ENCODE measurements at regions not wholly inside any gene's neighbourhood (a gene's known extent, or its start where the extent isn't known, plus 50 kb on each side); places are given as distances from the start of the nearest gene placed in this dataset.

DNA sequence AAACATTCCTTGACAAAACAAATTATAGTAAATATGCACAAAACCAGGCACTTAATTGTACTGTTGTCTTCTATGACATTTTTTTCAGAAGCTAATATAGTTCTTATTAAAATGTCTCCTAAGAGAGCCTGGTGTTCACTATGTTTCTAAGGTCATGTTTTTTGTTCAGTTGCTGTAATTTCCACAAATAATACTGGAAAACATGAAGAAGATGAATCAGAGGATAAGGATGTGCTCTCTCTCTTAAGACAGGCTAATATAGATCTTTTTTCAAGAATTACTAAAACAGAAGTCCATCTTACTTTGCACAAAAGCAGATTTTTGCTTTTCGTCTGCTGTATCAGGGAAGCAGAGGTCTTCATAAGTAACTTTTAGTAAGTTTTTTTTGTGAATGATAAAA, 823.0 kb upstream of the NECTIN3 start:
- Histone ChIP-seq H3K9me2 (ENCODE audit: insufficient read depth, low read length) (no peaks in the 10 kb centered on the region), H3K79me2 (replicated peaks; ENCODE audit: insufficient read depth, low read length) (no peaks in the 10 kb centered on the region), H4K20me1 (ENCODE audit: insufficient read depth) (no peaks in the 10 kb centered on the region), H3K4me2 (ENCODE audit: low read length) (no peak overlapping the region), H3K27ac (ENCODE audit: low read length) (no peak overlapping the region), H3K9ac (ENCODE audit: low read length) (no peak overlapping the region), H3K27me3 (ENCODE audit: insufficient read depth, low read depth, low read length) (no peaks in the 10 kb centered on the region), H3K4me3 (ENCODE audit: low read length) (no peak overlapping the region), H3K9me3 (ENCODE audit: low read length) (no peaks in the 10 kb centered on the region), H3K36me3 (ENCODE audit: insufficient read depth, low read length) (no peaks in the 10 kb centered on the region), H3F3A (ENCODE audit: insufficient read depth, low read length, poor library complexity, severe bottlenecking) (no peaks in the 10 kb centered on the region), H2AFZ (ENCODE audit: low read depth, low read length) (no peak overlapping the region)
- no peak for TF ChIP-seq TAF1 (IDR thresholded peaks at IDR 0.05; ENCODE audit: low read depth)
- TF ChIP-seq MXI1 (conservative IDR thresholded peaks at IDR 0.05; ENCODE audit: poor library complexity, severe bottlenecking), result no peak
- TF ChIP-seq POLR2AphosphoS5 (IDR thresholded peaks at IDR 0.05), result no peak
- TF ChIP-seq RAD21 (conservative IDR thresholded peaks at IDR 0.05), result no peak
- no peak for TF ChIP-seq EP300 (conservative IDR thresholded peaks at IDR 0.05; ENCODE audit: poor library complexity, severe bottlenecking)
- TF ChIP-seq, protein P1, sequence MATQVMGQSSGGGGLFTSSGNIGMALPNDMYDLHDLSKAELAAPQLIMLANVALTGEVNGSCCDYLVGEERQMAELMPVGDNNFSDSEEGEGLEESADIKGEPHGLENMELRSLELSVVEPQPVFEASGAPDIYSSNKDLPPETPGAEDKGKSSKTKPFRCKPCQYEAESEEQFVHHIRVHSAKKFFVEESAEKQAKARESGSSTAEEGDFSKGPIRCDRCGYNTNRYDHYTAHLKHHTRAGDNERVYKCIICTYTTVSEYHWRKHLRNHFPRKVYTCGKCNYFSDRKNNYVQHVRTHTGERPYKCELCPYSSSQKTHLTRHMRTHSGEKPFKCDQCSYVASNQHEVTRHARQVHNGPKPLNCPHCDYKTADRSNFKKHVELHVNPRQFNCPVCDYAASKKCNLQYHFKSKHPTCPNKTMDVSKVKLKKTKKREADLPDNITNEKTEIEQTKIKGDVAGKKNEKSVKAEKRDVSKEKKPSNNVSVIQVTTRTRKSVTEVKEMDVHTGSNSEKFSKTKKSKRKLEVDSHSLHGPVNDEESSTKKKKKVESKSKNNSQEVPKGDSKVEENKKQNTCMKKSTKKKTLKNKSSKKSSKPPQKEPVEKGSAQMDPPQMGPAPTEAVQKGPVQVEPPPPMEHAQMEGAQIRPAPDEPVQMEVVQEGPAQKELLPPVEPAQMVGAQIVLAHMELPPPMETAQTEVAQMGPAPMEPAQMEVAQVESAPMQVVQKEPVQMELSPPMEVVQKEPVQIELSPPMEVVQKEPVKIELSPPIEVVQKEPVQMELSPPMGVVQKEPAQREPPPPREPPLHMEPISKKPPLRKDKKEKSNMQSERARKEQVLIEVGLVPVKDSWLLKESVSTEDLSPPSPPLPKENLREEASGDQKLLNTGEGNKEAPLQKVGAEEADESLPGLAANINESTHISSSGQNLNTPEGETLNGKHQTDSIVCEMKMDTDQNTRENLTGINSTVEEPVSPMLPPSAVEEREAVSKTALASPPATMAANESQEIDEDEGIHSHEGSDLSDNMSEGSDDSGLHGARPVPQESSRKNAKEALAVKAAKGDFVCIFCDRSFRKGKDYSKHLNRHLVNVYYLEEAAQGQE (IDR thresholded peaks at IDR 0.05; ENCODE audit: borderline replicate concordance), result no peak
- no peak for TF ChIP-seq EZH2 (IDR thresholded peaks at IDR 0.05; ENCODE audit: borderline replicate concordance, insufficient read depth, low read length, poor library complexity, severe bottlenecking)
- no peak for TF ChIP-seq SMC3 (conservative IDR thresholded peaks at IDR 0.05; ENCODE audit: poor library complexity)
- TF ChIP-seq, protein P2, sequence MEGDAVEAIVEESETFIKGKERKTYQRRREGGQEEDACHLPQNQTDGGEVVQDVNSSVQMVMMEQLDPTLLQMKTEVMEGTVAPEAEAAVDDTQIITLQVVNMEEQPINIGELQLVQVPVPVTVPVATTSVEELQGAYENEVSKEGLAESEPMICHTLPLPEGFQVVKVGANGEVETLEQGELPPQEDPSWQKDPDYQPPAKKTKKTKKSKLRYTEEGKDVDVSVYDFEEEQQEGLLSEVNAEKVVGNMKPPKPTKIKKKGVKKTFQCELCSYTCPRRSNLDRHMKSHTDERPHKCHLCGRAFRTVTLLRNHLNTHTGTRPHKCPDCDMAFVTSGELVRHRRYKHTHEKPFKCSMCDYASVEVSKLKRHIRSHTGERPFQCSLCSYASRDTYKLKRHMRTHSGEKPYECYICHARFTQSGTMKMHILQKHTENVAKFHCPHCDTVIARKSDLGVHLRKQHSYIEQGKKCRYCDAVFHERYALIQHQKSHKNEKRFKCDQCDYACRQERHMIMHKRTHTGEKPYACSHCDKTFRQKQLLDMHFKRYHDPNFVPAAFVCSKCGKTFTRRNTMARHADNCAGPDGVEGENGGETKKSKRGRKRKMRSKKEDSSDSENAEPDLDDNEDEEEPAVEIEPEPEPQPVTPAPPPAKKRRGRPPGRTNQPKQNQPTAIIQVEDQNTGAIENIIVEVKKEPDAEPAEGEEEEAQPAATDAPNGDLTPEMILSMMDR (IDR thresholded peaks at IDR 0.05; ENCODE audit: poor library complexity, severe bottlenecking), result no peak

DNA sequence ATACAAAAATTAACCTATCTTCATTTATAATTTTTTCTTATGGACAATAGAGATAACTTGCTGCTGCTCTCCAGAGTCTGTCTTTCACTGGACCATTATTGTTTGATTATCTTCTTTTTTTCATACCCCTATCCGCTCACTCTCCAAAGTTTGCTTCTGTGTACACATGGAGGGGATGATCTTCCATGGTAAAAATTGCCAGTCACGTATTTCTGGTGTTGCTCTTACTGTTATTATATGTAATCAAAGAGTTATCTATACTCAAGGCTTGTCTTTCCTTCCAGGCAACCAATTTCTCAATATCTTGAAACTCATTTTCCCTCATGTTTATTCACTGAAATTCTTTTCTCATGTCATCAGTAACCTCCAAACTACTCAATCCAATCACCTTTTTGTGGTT, 817.8 kb upstream of the NECTIN3 start:
- H4K20me1 ChIP-seq (ENCODE audit: insufficient read depth), result no peaks in the 10 kb centered on the region
- H3K4me2 ChIP-seq (ENCODE audit: low read length), result no peak overlapping the region
- H3F3A ChIP-seq (ENCODE audit: insufficient read depth, low read length, poor library complexity, severe bottlenecking), result no peaks in the 10 kb centered on the region
- TF ChIP-seq TAF1 (IDR thresholded peaks at IDR 0.05; ENCODE audit: low read depth) (no peak), SMC3 (conservative IDR thresholded peaks at IDR 0.05; ENCODE audit: poor library complexity) (no peak)
- no peaks in the 10 kb centered on the region for H3K9me2 ChIP-seq (ENCODE audit: insufficient read depth, low read length)
- H3K27ac ChIP-seq (ENCODE audit: low read length), result no peak overlapping the region
- no peaks in the 10 kb centered on the region for H3K36me3 ChIP-seq (ENCODE audit: insufficient read depth, low read length)
- H3K4me3 ChIP-seq (ENCODE audit: low read length), result no peak overlapping the region
- H2AFZ ChIP-seq (ENCODE audit: low read depth, low read length), result no peak overlapping the region
- H3K9ac ChIP-seq (ENCODE audit: low read length), result no peak overlapping the region
- H3K27me3 ChIP-seq (ENCODE audit: insufficient read depth, low read depth, low read length), result no peaks in the 10 kb centered on the region
- H3K9me3 ChIP-seq (ENCODE audit: low read length), result no peaks in the 10 kb centered on the region
- no peaks in the 10 kb centered on the region for H3K79me2 ChIP-seq (replicated peaks; ENCODE audit: insufficient read depth, low read length)

DNA sequence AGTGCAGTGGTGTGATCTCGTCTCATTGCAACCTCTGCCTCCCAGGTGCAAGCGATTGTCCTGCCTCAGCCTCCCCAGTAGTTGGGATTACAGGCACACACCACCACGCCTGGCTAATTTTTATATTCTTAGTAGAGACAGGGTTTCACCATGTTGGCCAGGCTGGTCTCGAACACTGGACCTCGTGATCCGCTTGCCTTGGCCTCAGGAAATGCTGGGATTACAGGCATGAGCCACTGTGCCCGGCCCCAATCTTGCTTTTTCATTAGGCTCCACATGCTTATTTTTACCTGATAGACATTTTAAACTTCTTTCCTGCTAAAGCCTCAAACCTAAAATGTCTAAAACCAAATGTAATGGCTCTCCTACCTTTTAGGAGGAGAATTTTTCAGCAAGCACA, 817.0 kb upstream of the NECTIN3 start:
- Histone ChIP-seq H3F3A (ENCODE audit: insufficient read depth, low read length, poor library complexity, severe bottlenecking) (no peaks in the 10 kb centered on the region), H3K4me3 (ENCODE audit: low read length) (no peak overlapping the region), H3K27ac (ENCODE audit: low read length) (no peak overlapping the region), H3K9me3 (ENCODE audit: low read length) (no peaks in the 10 kb centered on the region), H3K79me2 (replicated peaks; ENCODE audit: insufficient read depth, low read length) (no peaks in the 10 kb centered on the region), H4K20me1 (ENCODE audit: insufficient read depth) (no peaks in the 10 kb centered on the region), H3K36me3 (ENCODE audit: insufficient read depth, low read length) (no peaks in the 10 kb centered on the region), H3K4me2 (ENCODE audit: low read length) (no peak overlapping the region), H3K9ac (ENCODE audit: low read length) (no peak overlapping the region), H3K9me2 (ENCODE audit: insufficient read depth, low read length) (no peaks in the 10 kb centered on the region), H2AFZ (ENCODE audit: low read depth, low read length) (no peak overlapping the region), H3K27me3 (ENCODE audit: insufficient read depth, low read depth, low read length) (no peaks in the 10 kb centered on the region)
- TF ChIP-seq POLR2AphosphoS5 (IDR thresholded peaks at IDR 0.05), result no peak
- TF ChIP-seq, protein P1 (IDR thresholded peaks at IDR 0.05; ENCODE audit: borderline replicate concordance), result no peak
